Endothelial cell (in vitro differentiated cells): ENCODE measurements at regions not wholly inside any gene's neighbourhood (a gene's known extent, or its start where the extent isn't known, plus 50 kb on each side); places are given as distances from the start of the nearest gene placed in this dataset.

Source experiments
- DNase-seq: peaks from one replicate; pipeline ENCODE4 v3.0.0; 2021; ENCODE audit warnings: low spot score
- H3K27ac Mint-ChIP-seq: one replicate; pipeline ENCODE4 v1.8.0; 2021; ENCODE audit warnings: mixed read lengths, inconsistent platforms; ENCODE audit not compliant: unreplicated experiment
- H3K27me3 Mint-ChIP-seq: one replicate; pipeline ENCODE4 v1.8.0; 2021; ENCODE audit warnings: mild to moderate bottlenecking, moderate library complexity, mixed read lengths, inconsistent platforms; ENCODE audit not compliant: unreplicated experiment
- H3K36me3 Mint-ChIP-seq: one replicate; pipeline ENCODE4 v1.8.0; 2021; ENCODE audit warnings: mild to moderate bottlenecking, low read depth, mixed read lengths, inconsistent platforms; ENCODE audit not compliant: unreplicated experiment
- H3K4me1 Mint-ChIP-seq: one replicate; pipeline ENCODE4 v1.8.0; 2021; ENCODE audit warnings: mild to moderate bottlenecking, mixed read lengths, inconsistent platforms; ENCODE audit not compliant: unreplicated experiment
- H3K4me3 Mint-ChIP-seq: one replicate; pipeline ENCODE4 v1.8.0; 2021; ENCODE audit warnings: mild to moderate bottlenecking, mixed read lengths, inconsistent platforms; ENCODE audit not compliant: unreplicated experiment
- H3K9me3 Mint-ChIP-seq: one replicate; pipeline ENCODE4 v1.8.0; 2021; ENCODE audit warnings: mixed read lengths, inconsistent platforms; ENCODE audit not compliant: unreplicated experiment
- CTCF ChIP-seq: fragments of 200-600 bp; sonication (generic); IDR thresholded peaks from one replicate; pipeline ENCODE4 v1.5.0; 2021; ENCODE audit warnings: antibody characterized with exemption; ENCODE audit not compliant: unreplicated experiment

GRCh38 chr7:22025983-22026382 is 80.3 kb upstream of the CDCA7L start:
- Mint-ChIP-seq H3K27ac (no peak overlapping the region), H3K9me3 (no peaks in the 10 kb centered on the region), H3K4me1 (no peaks in the 10 kb centered on the region), H3K27me3 (no peaks in the 10 kb centered on the region), H3K4me3 (no peak overlapping the region), H3K36me3 (peaks cover 4% of the 10 kb centered on the region)
- no peak for DNase-seq
- TF ChIP-seq CTCF: no peak

- no peak overlapping the region for H3K27ac Mint-ChIP-seq
- no peak overlapping the region for H3K4me3 Mint-ChIP-seq
- H3K4me1 Mint-ChIP-seq: no peaks in the 10 kb centered on the region
- no peak for DNase-seq
- peaks cover 4% of the 10 kb centered on the region for H3K36me3 Mint-ChIP-seq
- H3K27me3 Mint-ChIP-seq: no peaks in the 10 kb centered on the region
- no peak for TF ChIP-seq CTCF
- no peaks in the 10 kb centered on the region for H3K9me3 Mint-ChIP-seq
Measured at GRCh38 chr7:22025075-22025474, 79.4 kb upstream of the CDCA7L start.

GRCh38 chr7:22019931-22020330 is 74.2 kb upstream of the CDCA7L start:
- TF ChIP-seq CTCF: no peak
- H3K9me3 Mint-ChIP-seq: no peaks in the 10 kb centered on the region

GRCh38 chr7:22016507-22016906 is 70.8 kb upstream of the CDCA7L start:
- Mint-ChIP-seq H3K36me3 (no peaks in the 10 kb centered on the region), H3K27me3 (peaks cover 3% of the 10 kb centered on the region), H3K9me3 (no peaks in the 10 kb centered on the region), H3K4me1 (peaks cover 11% of the 10 kb centered on the region), H3K27ac (no peak overlapping the region), H3K4me3 (no peak overlapping the region)
- DNase-seq: no peak
- no peak for TF ChIP-seq CTCF

More at GRCh38 chr7:22019931-22020330, 74.2 kb upstream of the CDCA7L start:
- H3K4me3 Mint-ChIP-seq: no peak overlapping the region
- DNase-seq: no peak
- H3K36me3 Mint-ChIP-seq: peaks cover 4% of the 10 kb centered on the region
- no peak overlapping the region for H3K27ac Mint-ChIP-seq
- peaks cover 3% of the 10 kb centered on the region for H3K27me3 Mint-ChIP-seq
- peaks cover 1% of the 10 kb centered on the region for H3K4me1 Mint-ChIP-seq

- H3K9me3 Mint-ChIP-seq: no peaks in the 10 kb centered on the region
- no peak overlapping the region for H3K4me3 Mint-ChIP-seq
- DNase-seq: no peak
- TF ChIP-seq CTCF: no peak
- H3K27ac Mint-ChIP-seq: no peak overlapping the region
- H3K36me3 Mint-ChIP-seq: no peaks in the 10 kb centered on the region
- peaks cover 3% of the 10 kb centered on the region for H3K27me3 Mint-ChIP-seq
- H3K4me1 Mint-ChIP-seq: peaks cover 11% of the 10 kb centered on the region
Measured at GRCh38 chr7:22013711-22014110, 68.0 kb upstream of the CDCA7L start.
